ENCODE measurements at regions not wholly inside any gene's neighbourhood (a gene's known extent, or its start where the extent isn't known, plus 50 kb on each side); places are given as distances from the start of the nearest gene placed in this dataset.

- Histone ChIP-seq H3K27me3 (ENCODE audit: insufficient read depth) (no peaks in the 10 kb centered on the region), H3K4me3 (no peak overlapping the region), H2AFZ (no peak overlapping the region), H3K4me1 (ENCODE audit: insufficient read depth) (no peaks in the 10 kb centered on the region), H3K79me2 (replicated peaks; ENCODE audit: insufficient read depth) (no peaks in the 10 kb centered on the region), H3F3A (replicated peaks; ENCODE audit: low read depth) (no peaks in the 10 kb centered on the region), H3K36me3 (ENCODE audit: insufficient read depth) (no peaks in the 10 kb centered on the region), H3K4me2 (no peak overlapping the region), H3K27ac (ENCODE audit: low read depth) (no peak overlapping the region), H4K20me1 (replicated peaks; ENCODE audit: insufficient read depth) (no peaks in the 10 kb centered on the region), H3K9me2 (ENCODE audit: insufficient read depth) (no peaks in the 10 kb centered on the region)
- no peak for DNase-seq (ENCODE audit: low spot score)
- TF ChIP-seq ZNF114 (CRISPR knock-in tag; IDR thresholded peaks at IDR 0.05) (no peak), NANOG (IDR thresholded peaks at IDR 0.05; ENCODE audit: borderline replicate concordance) (no peak), EZH2 (IDR thresholded peaks at IDR 0.05; ENCODE audit: low read depth, unreplicated experiment) (no peak), CTCF (conservative IDR thresholded peaks at IDR 0.05; ENCODE audit: low read depth in 2 of 2) (no peak)
- Mint-ChIP-seq H3K36me3 (ENCODE audit: low read depth) (peaks cover 6% of the 10 kb centered on the region; the same call in 2 of the 3 replicates), H3K27me3 (ENCODE audit: insufficient read depth, low read depth, poor library complexity) (no peaks in the 10 kb centered on the region), H3K9me3 (peaks cover 11% of the 10 kb centered on the region), H3K4me1 (no peaks in the 10 kb centered on the region), H3K4me3 (no peak overlapping the region), H3K27ac (no peak overlapping the region)
- no peak for ATAC-seq
These were observed 441.5 kb upstream of the TNP1 start for GRCh38 chr2:217301142-217301925.

GRCh38 chr2:217299590-217299989 lies 439.7 kb upstream of the TNP1 start:
- Mint-ChIP-seq H3K4me3 (no peak overlapping the region), H3K36me3 (ENCODE audit: low read depth) (peaks cover 6% of the 10 kb centered on the region; the same call in 2 of the 3 replicates), H3K9me3 (peaks cover 13% of the 10 kb centered on the region), H3K27ac (no peak overlapping the region), H3K4me1 (no peaks in the 10 kb centered on the region), H3K27me3 (ENCODE audit: insufficient read depth, low read depth, poor library complexity) (no peaks in the 10 kb centered on the region)
- Histone ChIP-seq H3K36me3 (ENCODE audit: insufficient read depth) (no peaks in the 10 kb centered on the region), H3K9me2 (ENCODE audit: insufficient read depth) (no peaks in the 10 kb centered on the region), H2AFZ (no peak overlapping the region), H4K20me1 (replicated peaks; ENCODE audit: insufficient read depth) (no peaks in the 10 kb centered on the region), H3K4me1 (ENCODE audit: insufficient read depth) (no peaks in the 10 kb centered on the region), H3K4me2 (no peak overlapping the region), H3K79me2 (replicated peaks; ENCODE audit: insufficient read depth) (no peaks in the 10 kb centered on the region), H3F3A (replicated peaks; ENCODE audit: low read depth) (no peaks in the 10 kb centered on the region), H3K27me3 (ENCODE audit: insufficient read depth) (no peaks in the 10 kb centered on the region), H3K27ac (ENCODE audit: low read depth) (no peak overlapping the region), H3K4me3 (no peak overlapping the region)
- ATAC-seq (no peak), DNase-seq (ENCODE audit: low spot score) (no peak)
- TF ChIP-seq JUNB (IDR thresholded peaks at IDR 0.05; ENCODE audit: unreplicated experiment): no peak
- TF ChIP-seq POLR2AphosphoS5 (IDR thresholded peaks at IDR 0.05; ENCODE audit: low read depth): no peak
- no peak for TF ChIP-seq ZNF462 (CRISPR knock-in tag; IDR thresholded peaks at IDR 0.05)
- TF ChIP-seq NANOG (IDR thresholded peaks at IDR 0.05; ENCODE audit: borderline replicate concordance): no peak
- TF ChIP-seq EZH2phosphoT487 (IDR thresholded peaks at IDR 0.05; ENCODE audit: unreplicated experiment): no peak
- TF ChIP-seq STAT1 (IDR thresholded peaks at IDR 0.05; ENCODE audit: unreplicated experiment): no peak
- TF ChIP-seq EZH2 (IDR thresholded peaks at IDR 0.05; ENCODE audit: low read depth, unreplicated experiment): no peak
- TF ChIP-seq REST (IDR thresholded peaks at IDR 0.05; ENCODE audit: unreplicated experiment): no peak
